ENCODE measurements at regions not wholly inside any gene's neighbourhood (a gene's known extent, or its start where the extent isn't known, plus 50 kb on each side); places are given as distances from the start of the nearest gene placed in this dataset.
A peak's percentile ranks its signal among the peaks of the same experiment; 100 is the strongest.
"Not testable (repeated sequence)": the region's sequence is repeated elsewhere in the genome, so short reads cannot be mapped to it uniquely, and the experiment has no call there.

- not testable (repeated sequence) for DNase-seq
These were observed 184.5 kb upstream of the SGO1 start for GRCh38 chr3:20370273-20371063.

DNA sequence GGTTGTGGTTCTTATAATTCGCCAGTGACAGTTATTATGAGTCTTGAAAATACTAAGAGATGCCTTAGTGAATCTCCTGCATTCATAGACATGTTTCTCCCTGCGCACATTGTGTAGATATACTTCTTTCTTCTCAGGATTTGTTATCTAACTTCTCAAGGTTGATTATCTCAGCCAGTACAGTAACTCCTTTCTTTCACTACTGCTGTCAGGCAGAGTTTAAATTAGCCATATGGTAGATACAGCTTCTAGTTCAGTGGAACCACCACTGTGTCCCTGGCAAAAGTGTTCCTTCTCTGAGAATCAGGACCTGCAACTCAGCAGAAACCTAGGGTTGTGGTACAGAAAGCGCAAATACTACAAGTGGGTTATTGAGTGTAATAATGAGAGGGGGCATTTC is 175.0 kb upstream of the SGO1 start:
- DNase-seq = no peak

GRCh38 chr3:20353286-20353685 is 167.3 kb upstream of the SGO1 start:
- no peak for DNase-seq

GRCh38 chr3:20352546-20353179 is 166.7 kb upstream of the SGO1 start:
- DNase-seq = peak in 1 of 2 experiments; percentile 23

GRCh38 chr3:20350449-20350848 is 164.4 kb upstream of the SGO1 start:
- no peak for DNase-seq

GRCh38 chr3:20346916-20347315 is 160.9 kb upstream of the SGO1 start:
- DNase-seq = no peak

- DNase-seq = no peak
These were observed 160.4 kb upstream of the SGO1 start for GRCh38 chr3:20346369-20346768.

- no peak for DNase-seq
These were observed 158.5 kb upstream of the SGO1 start for GRCh38 chr3:20344400-20344959.

DNA sequence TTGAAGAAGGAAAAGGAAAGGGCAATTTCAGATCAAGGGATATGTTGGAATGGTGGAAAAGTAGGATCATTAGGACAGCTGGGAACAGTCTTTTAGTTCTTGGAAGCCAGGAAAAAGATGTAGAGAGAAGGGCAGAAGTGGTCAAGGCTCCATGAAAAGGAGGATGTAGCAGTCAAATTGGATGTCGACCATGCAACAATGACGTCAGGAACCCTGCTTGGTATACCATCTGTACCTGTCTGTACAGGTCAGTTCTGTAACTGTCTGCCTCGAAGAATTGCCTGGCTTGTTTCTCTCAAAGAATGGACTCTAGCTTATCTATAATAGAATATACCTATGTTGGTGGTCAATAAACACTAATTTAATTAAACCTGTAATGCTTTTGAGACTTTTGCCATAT is 157.8 kb upstream of the SGO1 start:
- no peak for DNase-seq

- DNase-seq = peak; percentile 52 to 83
These were observed 154.4 kb upstream of the SGO1 start for GRCh38 chr3:20340324-20340928.

- DNase-seq = no peak
These were observed 150.6 kb upstream of the SGO1 start for GRCh38 chr3:20336572-20336971.

DNA sequence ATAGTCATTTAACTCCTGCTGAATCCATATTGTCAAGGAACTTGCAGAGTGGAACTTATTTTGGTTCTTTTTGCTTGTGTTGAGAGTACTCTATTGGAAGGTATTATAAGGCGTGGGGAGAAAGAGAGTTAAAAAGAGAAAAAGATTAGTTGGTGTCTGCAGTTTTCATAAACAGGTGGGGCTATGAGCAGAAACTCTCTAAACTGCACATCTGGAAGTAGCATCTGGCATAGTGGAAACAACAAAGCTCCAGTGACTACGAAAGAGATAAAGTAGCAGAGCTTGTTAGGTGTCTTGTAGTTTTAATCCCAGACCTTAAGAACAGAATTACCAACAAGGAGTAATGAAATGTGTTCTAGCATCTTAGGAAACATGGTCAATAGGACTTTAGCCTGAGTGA is 148.8 kb upstream of the SGO1 start:
- DNase-seq = peak in 1 of 2 experiments; percentile 6

DNA sequence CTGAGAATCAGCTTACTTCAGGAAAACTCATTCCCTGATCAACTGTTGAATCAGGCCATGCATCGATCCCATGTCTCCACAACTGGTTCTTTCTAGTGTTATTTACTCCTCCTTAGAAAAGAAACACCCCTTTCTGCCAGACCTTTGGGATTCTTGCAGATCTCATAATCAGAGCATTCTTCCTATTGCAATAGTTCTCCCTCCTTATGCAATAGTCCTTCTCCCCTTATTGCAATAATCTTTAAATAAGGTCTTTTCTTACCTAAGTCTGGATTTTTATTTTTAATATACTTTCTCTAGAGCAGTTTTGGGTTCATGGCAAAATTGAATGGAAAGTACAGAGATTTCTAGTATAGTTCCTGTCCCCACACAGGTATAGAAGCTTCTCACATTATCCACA is 141.9 kb upstream of the SGO1 start:
- no peak for DNase-seq

GRCh38 chr3:20326541-20326940 is 140.5 kb upstream of the SGO1 start:
- no peak for DNase-seq

DNA sequence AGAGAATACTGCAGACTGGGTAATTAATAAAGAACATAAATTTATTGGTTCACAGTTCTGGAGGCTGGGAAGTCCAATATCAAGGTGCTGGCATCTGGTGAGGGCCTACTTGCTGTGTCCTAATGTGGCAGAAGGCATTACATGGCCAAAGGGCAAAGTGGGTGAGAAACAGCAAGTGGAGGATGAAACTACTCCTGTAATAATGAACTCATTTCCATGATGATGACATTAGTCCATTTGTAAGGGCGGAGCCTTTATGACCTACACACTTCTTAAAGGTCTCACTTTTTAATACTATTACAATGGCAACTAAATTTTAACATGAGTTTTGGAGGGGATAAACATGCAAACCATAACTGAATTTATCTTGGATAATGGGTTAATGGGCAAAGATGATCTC is 139.6 kb upstream of the SGO1 start:
- no peak for DNase-seq

- DNase-seq = peak in 1 of 2 experiments; percentile 5
These were observed 138.9 kb upstream of the SGO1 start for GRCh38 chr3:20324664-20325478.

DNA sequence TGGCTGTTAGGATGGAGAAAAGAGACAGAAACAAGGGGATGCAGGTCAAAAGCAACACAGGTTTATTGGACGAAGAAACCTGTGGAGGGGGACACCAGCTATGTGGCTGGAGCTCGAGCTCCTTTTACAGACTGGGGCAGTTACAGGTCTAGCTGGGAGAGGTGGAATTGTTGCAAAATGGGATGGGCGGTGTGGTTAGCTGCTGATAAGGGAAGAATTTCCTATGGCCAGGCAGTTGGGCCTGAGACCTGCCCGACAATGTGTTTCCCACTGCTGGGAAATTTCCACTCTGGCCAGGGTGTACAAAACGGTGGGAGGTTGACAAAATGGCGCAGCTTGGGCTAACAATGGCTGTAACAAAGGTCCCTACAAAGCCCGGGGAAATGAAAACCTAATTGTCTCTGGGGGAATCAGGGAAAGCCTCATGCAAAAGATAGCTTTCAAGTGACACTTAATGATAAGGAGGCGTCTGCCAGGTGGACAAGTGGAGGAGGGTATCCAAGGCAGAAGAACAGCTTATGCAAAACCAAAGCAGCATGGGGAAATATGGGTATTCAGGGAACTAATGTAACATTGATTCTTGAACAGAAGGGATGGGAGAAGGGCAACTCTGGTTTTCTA is 137.4 kb upstream of the SGO1 start:
- peak; percentile 79 to 89 for DNase-seq

DNA sequence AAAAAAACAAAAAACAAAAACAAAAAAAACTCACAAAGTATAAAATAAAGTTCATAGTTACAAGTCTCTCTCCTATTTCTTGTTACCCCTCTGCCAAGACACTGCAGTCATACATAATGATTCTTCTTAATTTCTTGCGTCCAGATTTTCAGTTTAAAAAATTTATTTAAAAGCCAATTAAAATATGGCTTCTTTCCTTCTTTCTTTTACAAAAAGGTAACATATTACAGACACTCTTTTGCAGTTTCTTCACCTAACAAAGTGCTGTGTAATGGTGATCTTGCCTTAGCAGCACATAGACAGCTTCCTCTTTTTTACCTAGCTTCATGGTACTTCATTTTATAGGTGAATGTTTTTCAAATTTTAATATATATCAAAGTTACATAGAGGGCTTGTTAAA is 136.1 kb upstream of the SGO1 start:
- DNase-seq = no peak

- DNase-seq = no peak
These were observed 135.5 kb upstream of the SGO1 start for GRCh38 chr3:20321391-20322047.

GRCh38 chr3:20320489-20320888 is 134.5 kb upstream of the SGO1 start:
- peak in 1 of 2 experiments; percentile 3 for DNase-seq

GRCh38 chr3:20319551-20319950 is 133.5 kb upstream of the SGO1 start:
- DNase-seq = no peak

- no peak for DNase-seq
These were observed 131.6 kb upstream of the SGO1 start for GRCh38 chr3:20317616-20318015.
